IPS-18c (cell line): ENCODE measurements at regions not wholly inside any gene's neighbourhood (a gene's known extent, or its start where the extent isn't known, plus 50 kb on each side); places are given as distances from the start of the nearest gene placed in this dataset.
"Not testable (repeated sequence)": the region's sequence is repeated elsewhere in the genome, so short reads cannot be mapped to it uniquely, and the experiment has no call there.

Experiments used
- H3K4me3 ChIP-seq: 2 replicates; pipeline ENCODE4 v1.7.0; 2013; ENCODE audit warnings: low read depth, mild to moderate bottlenecking, low read length, moderate library complexity; ENCODE audit not compliant: insufficient read depth
- H3K9me3 ChIP-seq: one replicate; pipeline ENCODE4 v1.6.1; 2013; ENCODE audit warnings: mild to moderate bottlenecking, low read length, moderate library complexity; ENCODE audit not compliant: control insufficient read depth, insufficient read depth

DNA sequence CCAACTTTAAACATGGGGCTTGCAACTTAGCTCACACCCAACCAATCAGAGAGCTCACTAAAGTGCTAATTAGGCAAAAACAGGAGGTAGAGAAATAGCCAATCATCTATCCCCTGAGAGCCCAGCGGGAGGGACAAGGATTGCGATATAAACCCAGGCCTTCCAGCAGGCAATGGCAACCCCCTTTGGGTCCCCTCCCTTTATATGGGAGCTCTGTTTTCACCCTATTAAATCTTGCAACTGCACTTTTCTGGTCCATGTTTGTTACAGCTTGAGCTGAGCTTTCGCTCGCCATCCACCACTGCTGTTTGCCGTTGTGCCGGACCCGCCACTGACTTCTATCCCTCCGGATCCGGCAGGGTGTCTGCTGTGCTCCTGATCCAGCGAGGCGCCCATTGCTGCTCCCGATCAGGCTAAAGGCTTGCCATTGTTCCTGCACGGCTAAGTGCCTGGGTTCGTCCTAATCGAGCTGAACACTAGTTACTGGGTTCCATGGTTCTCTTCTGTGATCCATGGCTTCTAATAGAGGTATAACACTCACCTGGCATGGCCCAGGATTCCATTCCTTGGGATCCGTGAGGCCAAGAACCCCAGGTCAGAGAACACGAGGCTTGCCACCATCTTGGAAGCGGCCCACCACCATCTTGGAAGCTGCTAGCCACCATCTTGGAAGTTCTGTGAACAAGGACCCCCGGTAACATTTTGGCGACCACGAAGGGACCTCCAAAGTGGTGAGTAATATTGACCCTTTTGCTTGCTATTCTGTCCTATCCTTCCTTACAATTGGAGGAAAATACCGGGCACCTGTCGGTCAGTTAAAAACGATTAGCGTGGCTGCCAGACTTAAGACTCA, 161.3 kb upstream of the GCFC2 start:
- not testable (repeated sequence) for H3K9me3 ChIP-seq, H3K4me3 ChIP-seq

DNA sequence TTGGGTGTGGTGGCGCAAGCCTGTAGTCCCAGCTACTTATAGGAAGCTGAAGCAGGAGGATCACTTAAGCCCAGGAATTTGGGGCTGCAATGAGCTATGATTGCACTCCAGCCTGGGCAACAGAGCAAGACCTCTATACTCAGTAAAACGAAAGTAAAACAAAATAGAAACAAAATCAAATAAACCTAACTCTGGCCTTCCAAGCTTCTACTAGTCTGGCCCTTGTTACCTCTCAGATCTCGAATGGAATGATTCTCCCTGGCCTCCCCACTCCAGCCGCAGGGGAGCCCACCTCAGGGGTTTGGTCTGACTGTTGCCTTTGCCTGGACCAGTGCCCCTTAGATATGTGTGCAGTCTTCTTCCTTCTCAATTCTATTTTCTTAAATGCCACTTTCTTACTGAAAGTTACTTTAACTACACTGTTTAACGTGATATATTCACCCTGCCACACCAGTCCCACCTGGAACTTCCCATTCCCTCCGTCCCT, 160.0 kb upstream of the GCFC2 start:
- Histone ChIP-seq H3K4me3 (no peak overlapping the region), H3K9me3 (no peaks in the 10 kb centered on the region)

DNA sequence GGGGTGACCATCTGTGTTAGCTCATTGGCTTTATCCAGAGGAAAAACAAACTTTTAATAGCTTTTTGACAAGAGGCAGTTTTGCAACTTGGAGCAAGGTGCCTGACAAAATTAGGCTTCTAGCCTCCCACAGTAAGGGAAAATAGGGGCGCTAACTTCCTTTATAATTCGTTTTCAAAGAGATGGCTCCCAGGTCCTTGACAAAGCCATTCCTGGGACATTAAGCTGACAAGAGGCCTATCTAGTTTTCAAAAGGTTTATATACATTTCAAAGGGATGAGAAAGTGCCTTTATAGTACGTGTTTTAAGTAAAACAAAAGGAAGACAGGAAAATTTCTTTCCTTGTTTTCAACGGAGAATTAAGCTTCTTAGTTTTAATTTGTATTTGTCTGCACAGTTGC, 159.4 kb upstream of the GCFC2 start:
- H3K9me3 ChIP-seq, result no peaks in the 10 kb centered on the region
- no peak overlapping the region for H3K4me3 ChIP-seq

DNA sequence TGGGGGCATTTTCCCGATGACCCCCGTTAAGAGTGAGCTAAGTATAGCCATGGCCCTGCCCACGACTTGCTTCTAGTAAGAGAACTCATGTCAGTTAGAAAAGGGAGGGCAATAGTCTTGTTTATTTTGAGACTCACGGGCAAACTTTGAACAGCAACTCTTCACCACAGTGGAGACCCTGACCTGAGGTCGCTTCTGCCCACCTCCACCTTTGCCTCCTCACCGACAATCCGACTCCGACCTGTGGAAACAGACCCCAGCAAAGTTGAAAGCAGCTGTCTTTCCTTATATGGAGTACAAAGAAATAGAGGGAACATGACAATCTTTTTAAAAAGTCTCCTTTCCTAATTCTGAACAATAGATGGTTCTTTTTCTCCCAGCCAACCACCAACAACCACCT, 155.0 kb upstream of the GCFC2 start:
- H3K4me3 ChIP-seq, result no peak overlapping the region
- no peaks in the 10 kb centered on the region for H3K9me3 ChIP-seq

DNA sequence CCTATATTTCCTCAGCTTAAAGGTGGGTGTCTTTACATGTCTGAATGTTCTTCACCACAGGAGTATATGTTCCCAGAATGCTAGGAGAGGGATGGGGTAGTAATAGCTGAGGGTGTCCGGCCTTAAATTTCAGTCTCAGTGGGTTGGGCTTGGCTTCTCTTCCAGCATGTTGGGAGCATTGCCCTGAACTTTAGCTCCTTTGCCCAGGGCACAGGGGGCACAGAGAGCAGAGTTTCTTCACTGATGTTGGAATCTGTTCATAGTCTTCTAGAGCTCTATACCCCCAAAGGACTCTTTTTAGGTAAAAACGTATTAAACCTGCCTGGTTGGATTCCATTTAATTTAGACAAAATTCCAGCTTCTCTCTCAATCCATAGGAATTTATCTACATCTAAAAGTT, 154.4 kb upstream of the GCFC2 start:
- Histone ChIP-seq H3K9me3 (no peaks in the 10 kb centered on the region), H3K4me3 (no peak overlapping the region)

DNA sequence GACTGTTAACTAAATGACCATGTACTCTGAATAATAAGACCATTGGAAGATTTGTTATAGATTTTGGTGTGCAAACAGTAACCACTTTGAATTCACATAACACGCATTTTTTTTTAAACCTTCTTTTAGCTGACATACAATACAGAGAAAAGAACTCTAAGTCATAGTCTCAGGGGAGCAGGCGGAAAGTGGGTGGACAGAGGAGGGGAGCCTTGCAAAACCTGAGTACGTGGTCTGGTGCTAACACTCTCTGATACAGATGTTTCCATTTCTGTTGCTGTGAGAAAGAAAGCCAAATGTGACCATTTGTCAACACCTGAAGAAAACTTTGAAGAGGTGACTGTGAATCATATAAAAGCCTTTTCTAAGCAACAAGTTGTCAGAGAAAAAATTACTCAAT, 151.8 kb upstream of the GCFC2 start:
- Histone ChIP-seq H3K9me3 (no peaks in the 10 kb centered on the region), H3K4me3 (no peak overlapping the region)

DNA sequence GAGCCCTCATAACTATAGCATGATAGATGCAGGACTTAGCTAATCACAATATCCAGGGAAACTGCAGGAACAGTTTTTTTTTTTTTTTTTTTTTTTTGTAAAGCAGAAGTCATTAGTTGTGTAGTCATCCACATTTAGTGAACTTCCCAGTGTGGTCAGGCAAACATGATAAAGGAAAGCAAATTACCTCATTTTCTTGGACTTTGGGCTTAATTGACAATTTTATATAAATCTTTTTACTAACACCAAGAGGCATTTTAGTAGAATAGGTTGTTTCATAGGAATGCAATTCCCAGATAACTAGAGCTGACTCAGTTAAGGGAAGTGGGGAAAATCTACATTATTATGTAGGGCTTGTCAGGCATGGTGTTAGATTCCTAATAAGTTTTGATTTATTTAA, 142.7 kb upstream of the GCFC2 start:
- H3K4me3 ChIP-seq, result no peak overlapping the region
- no peaks in the 10 kb centered on the region for H3K9me3 ChIP-seq

DNA sequence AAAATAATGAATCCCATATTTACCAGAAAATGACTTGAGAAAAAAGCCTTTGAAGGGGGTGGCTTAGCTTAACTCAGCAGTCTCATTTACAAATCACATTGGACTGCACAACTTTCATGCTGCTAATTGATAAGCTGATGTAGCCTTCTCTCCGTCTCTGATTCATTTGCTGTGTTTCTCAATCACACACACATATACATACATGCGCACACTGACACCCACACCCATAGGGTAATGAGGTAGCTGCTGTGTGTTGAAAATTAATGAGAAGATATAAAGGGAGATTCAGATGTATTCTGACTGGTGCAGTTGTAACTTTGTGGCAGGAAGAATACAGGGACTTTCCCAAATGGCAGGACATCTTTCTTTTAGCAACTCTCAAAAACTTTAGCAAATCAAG, 141.9 kb upstream of the GCFC2 start:
- Histone ChIP-seq H3K4me3 (no peak overlapping the region), H3K9me3 (no peaks in the 10 kb centered on the region)

DNA sequence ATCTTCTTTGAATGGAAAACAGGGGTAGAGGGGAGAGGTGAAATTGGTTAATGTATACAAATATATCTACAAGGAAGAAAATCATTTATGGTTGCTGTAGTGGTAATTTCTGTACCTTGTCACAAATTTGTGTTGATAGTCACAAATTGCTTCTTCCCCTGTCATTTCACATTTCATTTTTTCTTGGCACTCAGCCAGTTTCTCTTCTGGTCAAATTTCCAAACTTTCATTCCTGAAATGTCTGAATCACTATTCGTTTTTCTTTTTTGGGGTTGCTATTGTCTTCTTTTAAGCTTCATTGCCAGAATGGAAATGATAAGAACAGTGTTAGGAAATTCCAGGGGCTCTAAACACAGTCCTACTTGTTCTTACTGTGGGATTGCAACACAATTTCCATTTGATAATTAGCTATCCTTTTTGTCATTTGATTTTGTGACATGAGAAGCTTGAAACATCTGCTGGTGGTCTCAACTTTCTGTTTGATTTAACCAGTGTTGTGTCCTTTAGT, 136.0 kb upstream of the GCFC2 start:
- H3K4me3 ChIP-seq, result no peak overlapping the region
- no peaks in the 10 kb centered on the region for H3K9me3 ChIP-seq

DNA sequence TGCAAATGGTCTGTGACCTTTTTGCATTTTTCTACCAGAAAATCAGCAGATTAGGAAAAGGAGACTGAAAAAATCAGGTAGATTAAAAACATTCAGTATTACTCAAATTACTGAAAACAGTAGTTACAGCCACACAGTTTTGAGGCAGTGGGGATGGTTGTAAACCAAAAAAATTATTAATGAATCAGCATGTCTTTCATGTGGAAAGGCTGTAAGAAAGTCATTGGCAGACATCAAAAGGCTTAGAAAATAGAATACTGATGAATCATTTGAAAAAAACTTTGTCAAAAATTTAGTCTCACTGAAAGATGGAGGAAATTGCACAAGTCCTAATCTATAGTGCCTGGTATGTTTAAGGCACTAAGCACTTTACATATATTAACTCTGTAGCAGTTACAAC, 133.9 kb upstream of the GCFC2 start:
- no peak overlapping the region for H3K4me3 ChIP-seq
- no peaks in the 10 kb centered on the region for H3K9me3 ChIP-seq

DNA sequence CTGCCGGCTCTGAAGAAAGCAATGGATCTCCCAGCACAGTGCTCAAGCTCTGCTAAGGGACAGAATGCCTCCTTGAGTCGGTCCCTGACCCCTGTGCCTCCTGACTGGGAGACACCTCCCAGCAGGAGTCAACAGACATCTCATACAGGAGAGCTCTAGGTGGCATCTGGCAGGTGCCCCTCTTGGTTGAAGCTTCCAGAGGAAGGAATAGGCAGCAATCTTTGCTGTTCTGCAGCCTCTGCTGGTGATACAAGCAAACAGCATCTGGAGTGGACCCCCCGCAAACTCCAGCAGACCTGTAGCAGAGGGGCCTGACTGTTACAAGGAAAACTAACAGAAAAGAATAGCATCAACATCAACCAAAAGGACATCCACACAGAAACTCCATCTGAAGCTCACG, 123.9 kb upstream of the GCFC2 start:
- not testable (repeated sequence) for H3K4me3 ChIP-seq, H3K9me3 ChIP-seq

DNA sequence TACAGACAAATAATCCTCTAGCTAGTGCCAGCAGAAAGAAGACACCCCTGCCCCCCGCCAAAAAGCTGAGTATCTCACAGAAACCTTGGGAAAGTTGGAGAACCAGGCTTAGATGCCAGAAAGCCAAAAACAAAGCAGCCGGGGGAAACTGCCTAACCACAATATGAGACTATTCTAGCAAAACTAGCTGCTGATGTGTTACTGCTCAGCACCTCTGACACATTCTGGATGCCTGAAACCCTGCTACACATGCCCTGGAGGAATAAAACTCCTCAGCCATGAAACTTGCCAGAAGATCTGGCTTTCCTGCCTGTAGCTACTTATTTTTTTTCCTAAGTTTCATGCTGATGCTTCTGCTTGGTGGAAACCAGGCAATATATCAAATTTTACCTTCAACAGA, 122.7 kb upstream of the GCFC2 start:
- Histone ChIP-seq H3K4me3 (no peak overlapping the region), H3K9me3 (no peaks in the 10 kb centered on the region)

DNA sequence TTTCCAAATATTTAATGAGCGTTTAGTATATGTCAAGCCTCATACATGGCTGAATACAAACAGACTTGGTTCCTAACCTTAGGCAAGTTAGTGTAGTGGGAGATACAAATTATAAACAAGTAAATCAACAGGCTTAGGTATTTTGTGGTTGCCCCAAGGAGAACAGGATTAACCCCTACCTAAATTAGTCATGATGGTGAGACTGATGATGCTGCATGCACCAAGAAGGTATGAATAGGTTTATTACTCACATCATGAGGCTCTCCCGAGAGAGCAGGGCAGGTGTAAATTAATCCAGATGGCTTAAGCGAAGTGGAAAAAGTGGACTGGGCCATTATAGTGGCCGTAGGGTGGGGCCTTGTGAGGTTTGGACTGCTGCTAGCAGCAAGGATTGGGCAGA, 118.1 kb upstream of the GCFC2 start:
- Histone ChIP-seq H3K4me3 (no peak overlapping the region), H3K9me3 (peaks cover 2% of the 10 kb centered on the region)

DNA sequence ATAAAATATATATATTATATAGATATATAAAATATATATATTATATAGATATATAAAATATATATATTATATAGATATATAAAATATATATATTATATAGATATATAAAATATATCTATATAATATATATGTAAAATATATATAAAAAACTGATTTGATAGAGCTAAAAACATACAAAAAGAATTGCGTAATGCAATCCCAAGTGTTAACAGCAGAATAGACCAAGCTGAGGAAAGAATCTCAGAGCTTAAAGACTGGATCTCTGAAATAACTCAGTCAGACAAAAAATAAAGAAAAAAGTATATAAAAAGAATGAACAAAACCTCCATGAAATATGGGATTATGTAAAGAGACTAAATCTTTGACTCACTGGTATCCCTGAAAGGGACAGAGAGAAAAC, 112.8 kb upstream of the GCFC2 start:
- H3K9me3 ChIP-seq, H3K4me3 ChIP-seq: not testable (repeated sequence)

DNA sequence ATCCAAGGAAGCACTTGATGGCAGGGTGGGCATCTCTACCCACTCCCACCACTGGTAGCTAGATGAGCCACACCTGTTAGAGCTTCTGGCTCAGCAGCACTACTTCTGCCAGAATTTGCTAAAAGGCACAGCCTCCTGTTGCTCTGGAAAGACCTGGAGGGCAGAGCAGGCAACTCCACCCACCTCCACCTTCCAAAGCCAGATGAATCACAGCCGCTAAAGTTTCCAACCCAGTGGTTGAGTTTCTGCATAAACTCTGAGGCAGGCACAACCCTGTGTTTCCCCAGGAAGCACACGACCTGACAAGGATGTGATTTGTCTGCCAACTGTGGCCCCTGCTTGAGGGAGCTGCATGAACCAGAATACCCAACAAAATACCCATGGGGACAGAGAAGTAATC, 111.6 kb upstream of the GCFC2 start:
- H3K4me3 ChIP-seq, result no peak overlapping the region
- peaks cover 2% of the 10 kb centered on the region for H3K9me3 ChIP-seq

DNA sequence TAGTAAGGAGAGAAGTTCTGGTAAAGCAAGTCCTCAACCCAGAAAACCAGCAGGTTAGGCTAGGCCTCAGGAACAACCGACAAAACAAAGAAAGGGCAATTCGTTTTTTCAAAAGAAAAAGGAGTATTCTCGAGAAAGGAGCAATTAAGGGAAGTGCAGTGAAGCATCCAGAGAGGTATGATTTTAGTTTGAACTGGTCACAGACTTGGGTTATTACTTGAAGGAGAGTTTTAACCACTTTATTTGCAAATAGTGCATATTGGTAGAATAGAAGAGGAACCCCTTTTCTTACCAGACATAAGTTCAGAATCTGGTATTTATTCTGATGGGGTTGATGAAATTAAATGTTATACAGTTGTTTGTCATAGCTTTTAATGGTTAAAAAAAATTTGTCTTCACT, 110.0 kb upstream of the GCFC2 start:
- peaks cover under 1% of the 10 kb centered on the region for H3K9me3 ChIP-seq

DNA sequence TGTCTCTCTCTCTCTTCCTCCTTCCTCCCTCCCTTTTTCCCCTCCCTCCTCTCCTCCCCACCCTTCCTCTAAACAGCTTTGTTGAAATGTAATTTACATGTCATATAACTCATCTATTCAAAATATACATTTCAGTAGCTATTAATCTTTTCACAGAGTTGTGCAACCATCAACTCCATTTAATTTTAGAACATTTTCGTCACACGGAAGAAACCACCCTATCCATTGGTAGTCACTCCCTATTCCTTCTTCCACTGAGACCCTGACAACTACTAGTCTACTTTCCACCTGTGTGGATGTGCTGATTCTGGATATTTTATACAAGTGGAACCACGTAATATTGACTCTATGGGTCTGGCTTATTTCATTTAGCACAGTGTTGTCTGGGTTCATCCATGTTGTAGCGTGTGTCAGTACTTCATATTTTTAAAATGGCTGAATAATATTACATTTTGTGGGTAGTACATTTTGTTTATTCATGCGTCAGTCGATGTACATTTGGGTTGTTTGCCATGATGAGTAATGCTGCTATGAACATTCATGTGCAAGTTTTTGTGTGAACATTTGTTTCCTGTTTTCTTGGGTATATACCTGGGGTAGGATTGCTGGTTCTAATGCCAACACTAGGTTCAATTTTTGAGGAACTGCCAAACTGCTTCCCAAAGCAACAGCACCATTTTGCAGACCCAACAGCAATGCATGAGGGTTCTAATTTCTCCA, 100.1 kb upstream of the GCFC2 start:
- Histone ChIP-seq H3K9me3 (peaks cover 2% of the 10 kb centered on the region), H3K4me3 (no peak overlapping the region)

More for the DNA sequence above, 110.0 kb upstream of the GCFC2 start:
- H3K4me3 ChIP-seq, result no peak overlapping the region

DNA sequence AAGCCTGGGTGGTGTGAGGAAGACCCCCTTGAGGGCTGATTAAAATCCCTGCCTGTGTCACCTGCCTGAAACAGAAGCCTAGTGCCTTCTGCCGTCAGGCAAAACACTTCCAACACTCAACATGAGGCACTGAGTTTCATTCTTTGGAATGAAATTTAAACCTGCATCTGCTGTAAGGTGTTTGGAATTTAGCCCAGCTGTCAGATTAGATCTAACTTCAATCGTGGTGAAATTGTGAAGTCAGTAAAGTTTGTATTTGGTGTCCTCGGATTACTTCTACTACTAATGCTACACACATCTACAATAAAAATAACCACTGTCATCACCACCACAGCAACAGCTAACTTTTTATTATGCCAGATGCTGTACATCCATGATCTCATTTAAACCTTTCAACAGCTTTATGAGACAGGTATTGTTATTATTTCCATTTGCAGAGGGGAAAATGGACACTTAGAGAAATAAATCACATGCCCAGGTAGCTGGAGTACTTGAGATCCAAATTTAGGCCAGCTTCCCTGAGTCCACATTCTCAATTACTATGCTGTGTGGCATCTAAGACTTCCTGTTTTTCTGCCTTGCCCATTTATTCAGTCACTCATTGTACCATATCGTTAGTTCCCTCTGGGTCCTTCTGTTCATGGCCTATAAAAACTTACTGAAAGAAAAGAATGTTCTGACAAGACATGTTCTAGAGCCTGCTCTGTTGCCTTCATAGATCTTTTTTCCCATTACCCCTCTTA, 98.2 kb upstream of the GCFC2 start:
- H3K4me3 ChIP-seq, result no peak overlapping the region
- H3K9me3 ChIP-seq, result no peaks in the 10 kb centered on the region
